ENCODE measurements at regions not wholly inside any gene's neighbourhood (a gene's known extent, or its start where the extent isn't known, plus 50 kb on each side); places are given as distances from the start of the nearest gene placed in this dataset.

DNA sequence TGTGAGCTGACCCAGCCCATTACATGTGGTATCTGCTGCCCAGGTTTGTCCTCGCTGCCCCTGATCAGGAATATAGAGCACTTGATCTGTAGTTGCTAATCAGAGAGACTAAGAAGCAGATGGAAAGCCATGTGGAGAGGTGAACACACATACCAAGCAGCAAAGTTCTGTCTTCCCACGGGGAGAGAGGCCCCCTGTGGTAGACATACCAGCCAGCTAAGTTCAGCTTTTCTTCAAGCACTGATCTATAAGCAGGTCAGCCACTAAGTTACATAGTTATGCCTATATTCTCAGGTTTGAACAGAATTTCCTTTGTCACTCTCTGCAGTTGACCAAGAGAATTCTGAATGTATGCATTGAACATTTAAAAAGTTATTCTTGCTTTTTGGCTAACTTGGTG lies 76.4 kb downstream of the DDX3Y start:
- no peak for DNase-seq

DNA sequence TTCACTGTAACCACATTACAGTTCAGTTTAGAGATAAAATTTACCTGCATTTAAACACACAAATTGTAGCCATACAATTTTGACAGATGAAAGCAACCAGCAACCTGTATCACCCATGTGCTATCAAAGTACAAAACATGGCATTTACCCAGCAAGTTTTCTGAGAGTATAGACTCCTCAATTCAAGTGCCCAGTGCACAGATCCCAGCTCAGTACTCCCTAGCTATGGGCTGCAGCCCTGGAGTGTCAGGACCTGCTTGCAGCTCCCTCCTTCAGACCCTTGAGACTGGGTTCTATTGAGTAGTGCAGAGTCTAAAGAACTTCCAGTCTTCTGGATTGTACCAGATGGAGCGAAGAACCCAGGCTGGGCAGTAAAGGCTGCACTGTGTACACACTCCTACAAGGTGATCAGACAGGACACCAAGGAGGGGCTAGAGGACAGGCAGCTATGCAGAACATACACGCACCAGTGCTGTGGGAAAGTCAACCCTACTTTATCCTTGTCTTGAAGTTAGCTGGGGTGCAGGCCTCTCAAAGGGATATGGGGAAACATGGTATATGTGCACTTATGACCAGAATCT lies 77.7 kb downstream of the DDX3Y start:
- no peak for DNase-seq

DNA sequence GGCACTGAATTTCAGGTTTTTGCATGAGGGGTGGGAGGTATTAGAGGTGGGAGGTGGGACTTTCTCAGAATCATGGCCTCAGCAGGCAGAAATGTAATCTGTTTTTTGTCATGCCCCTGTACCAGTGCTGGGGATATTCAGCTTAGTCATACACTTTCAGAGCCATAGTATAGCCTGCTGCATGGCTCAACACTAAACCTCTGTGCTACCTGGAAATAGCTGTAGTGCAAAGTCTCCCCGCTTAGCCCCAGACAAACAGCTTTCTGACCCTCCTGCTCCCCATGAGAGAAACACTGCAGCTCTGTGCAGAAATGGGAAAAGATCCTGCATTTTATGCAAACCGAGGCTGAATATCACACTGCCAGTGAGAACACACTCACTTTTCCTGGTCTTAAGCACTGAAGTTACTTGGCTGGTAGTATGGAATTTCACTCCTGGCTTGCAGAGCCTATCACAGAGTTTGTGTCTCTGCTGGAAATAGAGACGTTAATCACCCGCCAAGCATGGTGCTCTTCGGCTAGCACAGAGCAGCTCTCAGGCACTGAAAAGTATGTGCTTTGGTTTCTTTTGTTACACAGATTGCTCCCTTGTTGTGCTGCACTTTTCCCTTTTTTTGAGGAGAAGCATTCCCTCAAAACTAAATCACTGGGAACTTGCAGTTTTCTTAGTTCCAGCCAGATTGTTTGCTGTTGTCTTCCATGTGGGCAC lies 80.1 kb downstream of the DDX3Y start:
- no peak for DNase-seq

DNA sequence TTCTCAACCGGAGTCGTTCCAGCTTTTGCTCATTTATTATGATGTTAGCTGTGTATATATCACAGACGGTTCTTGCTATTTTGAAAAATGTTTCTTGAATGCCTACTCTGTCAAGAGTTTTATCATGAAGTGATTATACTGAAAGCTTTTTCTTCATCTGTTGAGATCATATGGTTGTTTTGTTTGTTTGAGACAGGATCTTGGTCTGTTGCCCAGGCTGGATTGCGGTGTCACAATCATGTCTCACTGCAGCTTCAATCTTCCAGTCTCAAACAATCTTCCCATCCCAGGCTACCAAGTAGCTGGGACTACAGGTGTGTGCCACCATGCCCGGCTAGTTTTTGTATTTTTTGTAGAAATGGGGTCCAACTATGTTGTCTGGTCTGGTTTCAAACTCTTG lies 112.8 kb downstream of the DDX3Y start:
- DNase-seq, result no peak

DNA sequence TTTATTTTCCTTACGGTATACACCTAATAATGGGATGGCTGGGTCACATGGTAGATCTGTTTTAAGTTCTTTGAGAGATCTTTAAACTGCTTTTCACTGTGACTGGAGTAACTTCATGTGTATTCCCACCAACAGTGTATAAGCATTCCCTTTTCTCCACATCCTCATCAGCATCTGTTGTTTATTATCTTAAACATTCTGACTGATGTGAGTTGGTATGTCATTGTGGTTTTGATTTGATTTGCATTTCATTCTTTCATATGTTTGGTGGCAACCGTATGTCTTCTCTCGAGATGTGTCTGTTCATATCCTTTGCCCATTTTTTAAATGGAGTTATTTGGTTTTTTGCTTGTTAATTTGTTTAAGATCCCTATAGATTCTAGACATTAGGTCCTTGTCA lies 114.8 kb downstream of the DDX3Y start:
- DNase-seq, result no peak

DNA sequence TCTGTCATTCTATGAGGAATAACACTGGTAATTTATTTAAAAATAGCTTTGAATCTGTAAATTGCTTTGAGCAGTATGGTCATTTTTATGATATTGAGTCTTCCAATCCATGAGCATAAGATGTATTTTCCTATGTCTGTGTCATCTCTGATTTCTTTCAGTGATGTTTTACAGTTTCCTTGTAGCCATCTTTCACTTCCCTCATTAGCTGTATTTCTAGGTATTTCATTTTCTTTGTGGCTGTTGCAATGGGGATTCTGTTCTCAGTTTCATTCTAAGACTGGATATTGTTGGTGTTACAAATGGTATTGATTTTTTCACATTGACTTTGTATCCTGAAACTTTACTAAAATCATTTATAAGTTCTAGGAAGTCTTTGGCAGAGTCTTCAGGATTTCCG lies 116.2 kb downstream of the DDX3Y start:
- no peak for DNase-seq

DNA sequence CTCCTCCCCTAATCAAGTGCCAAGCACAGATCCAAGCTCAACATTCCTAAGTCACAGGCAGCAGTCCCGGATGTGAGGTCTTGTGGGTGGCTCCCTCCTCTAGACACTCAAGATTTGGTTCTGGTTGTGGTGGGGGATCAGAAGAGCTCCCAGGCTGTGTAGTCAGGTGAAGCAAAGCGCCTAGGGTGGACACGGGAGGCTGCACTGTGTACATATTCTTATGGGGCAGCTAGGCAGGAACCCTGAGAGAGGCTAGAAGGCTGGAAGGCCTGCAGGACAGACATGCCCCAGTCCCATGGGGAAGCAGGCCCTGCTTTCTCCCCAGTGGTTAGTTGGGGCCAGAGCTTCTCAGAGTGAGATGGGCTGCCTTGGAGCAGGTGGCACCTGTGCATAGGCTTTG lies 118.9 kb downstream of the DDX3Y start:
- no peak for DNase-seq

DNA sequence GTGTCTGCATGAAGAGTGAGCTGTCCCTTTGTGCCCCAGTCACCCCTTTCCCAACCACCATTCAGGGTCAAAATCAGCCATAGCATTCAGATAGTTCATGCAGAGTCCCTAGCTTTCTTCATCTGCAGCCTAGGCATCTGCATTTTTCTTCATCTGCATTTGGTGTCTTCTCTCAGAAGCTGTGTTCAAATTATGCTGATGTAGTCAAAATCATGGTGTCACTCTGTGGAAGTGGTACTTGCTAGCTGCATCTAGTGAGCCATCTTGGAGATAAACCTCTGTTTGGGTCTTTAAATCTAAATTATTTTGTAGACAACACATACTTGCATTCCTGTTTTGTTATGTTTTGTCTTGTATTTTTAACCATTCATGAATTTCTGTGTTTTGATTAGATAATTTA lies 119.8 kb downstream of the DDX3Y start:
- no peak for DNase-seq

DNA sequence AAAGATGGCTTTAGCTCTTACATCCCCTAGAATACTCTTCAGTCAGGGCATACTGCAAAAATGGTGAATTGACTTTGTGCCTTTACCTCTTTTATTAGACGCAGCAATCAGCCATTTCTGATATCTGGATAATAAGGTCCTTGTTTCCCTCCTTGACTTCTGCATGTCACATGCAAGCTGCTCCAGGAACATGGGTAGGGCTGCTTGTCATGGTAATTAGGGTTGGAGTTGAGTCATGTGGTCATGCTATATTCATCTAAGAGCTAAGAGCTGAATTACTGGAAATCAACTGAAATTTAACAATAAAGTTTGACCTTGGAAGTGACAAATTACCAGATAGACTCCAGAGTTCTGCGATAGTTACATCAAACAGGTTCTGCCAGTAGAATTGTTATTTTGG lies 122.2 kb downstream of the DDX3Y start:
- no peak for DNase-seq

DNA sequence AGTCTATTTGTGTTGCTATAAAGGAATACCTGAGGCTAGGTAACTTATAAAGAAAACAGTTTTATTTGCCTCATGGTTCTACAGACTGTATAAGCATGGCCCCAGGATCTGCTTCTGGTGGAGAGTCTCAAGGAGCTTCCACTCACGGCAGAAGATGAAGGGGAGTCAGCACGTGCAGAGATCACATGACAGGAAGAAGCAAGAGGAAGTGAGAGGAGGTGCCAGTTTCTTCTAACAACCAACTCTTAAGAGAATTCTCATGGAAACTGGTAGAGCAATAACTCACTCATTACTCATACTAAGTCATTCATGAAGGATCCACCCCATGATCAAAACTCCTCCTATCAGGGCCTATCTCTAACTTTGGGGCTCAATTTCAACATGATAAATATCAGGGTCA lies 135.6 kb downstream of the DDX3Y start:
- no peak for DNase-seq

DNA sequence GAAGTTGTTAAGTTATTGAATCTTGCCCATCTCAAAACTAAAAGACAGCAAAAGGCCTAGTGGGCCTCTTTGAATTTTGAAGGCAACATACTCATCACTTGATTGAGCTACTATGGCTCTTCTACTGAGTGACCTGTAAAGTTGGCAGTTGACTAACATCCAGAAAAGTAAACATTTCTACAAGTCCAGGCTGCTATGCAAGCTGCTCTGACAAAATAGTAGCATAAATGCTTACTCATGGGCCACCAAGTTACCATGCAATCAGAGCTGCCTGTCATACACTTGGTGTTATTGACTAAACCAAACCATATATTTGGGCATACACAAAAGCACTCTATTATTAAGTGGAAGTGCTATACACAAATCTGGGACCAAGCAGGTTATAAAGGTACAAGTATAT lies 148.8 kb downstream of the DDX3Y start:
- no peak for DNase-seq

DNA sequence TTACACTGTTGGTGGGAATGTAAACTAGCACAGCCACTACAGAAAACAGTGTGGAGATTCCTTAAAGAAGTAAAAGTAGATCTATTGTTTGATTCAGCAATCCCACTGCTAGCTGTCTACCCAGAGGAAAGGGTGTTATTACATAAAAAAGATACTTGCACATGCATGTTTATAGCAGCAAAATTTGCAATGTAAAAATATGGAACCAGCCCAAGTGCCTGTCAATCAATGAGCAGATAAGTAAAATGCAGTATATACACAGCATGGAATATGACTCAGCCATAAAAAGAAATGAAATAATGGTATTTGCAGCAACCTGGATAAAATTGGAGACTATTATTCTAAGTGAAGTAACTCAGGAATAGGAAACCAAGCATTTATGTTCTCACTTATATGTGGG lies 161.7 kb downstream of the DDX3Y start:
- no peak for DNase-seq

DNA sequence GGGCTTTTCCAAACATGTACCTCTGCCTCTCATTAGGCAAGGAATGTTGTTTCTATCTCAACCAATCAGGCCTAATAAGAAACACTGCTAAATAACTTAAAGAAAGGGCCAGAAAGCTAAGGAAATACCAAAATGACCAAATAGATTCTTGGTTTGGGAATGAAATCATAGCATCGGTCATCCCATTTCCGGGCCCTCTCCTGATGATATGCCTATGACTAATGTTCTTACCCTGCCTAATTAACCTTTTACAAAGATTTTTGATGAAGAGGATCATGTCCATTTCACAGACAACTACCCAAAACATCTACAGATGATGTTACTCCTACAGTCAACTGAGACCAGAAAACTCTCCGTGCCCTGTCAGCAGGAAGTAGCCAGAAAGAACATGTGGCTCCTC lies 164.0 kb downstream of the DDX3Y start:
- no peak for DNase-seq

DNA sequence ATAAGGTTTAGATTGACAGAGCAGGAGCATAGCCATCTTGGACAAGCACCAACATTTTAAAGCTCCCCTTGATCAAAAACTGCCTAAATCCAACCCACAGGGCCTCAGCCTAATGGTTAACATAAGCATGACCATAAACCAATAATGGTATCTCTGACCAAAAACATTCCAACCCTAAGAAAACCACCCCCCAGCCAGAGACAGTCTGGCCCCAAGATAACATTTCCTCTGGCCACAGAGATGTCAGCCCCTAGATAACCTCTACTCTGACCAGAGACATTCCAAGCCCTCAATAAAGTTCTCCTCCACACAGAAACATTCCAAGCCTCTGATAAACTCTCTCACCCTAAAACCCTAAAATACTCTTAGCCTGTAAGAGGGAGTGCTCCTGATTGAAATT lies 164.4 kb downstream of the DDX3Y start:
- DNase-seq, result no peak

DNA sequence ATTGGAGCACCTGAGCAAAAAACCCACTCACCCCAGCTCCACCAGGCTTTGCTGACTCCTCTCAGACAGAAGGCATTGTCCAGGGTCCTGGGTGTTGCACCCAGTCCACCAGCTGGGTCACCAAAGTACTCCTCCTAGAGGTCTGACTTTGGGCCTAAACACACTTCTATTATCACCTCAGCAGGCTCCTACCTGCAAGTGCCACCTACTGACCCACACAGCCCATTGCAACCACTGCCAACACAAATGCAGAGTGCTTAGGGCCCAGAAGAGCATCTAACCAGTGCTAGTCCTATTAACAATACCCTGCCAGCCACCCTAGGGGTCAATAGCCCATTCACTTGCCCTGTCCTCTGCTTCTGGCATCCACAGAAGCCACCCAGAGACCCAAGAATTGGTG lies 178.1 kb downstream of the DDX3Y start:
- peak; percentile 1 for DNase-seq

DNA sequence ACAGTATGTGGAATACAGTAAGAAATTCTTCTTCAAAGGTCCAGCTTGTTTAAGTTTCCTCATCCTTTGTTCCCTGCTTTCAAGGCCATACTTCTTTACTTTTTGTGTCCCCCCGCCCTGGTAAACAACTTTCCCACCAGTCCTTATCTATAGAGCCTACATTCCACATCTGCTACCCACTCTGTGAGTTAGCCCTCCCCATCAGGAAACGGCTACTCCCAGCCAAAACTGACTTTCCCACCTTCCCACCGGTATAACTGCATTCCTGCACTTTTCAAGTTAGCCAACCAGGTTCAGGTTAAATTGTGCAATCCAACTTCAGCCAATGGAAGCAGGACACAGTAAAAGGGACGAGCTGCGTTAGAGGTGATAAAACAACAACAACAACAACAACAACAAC lies 186.9 kb downstream of the DDX3Y start:
- DNase-seq, result no peak

DNA sequence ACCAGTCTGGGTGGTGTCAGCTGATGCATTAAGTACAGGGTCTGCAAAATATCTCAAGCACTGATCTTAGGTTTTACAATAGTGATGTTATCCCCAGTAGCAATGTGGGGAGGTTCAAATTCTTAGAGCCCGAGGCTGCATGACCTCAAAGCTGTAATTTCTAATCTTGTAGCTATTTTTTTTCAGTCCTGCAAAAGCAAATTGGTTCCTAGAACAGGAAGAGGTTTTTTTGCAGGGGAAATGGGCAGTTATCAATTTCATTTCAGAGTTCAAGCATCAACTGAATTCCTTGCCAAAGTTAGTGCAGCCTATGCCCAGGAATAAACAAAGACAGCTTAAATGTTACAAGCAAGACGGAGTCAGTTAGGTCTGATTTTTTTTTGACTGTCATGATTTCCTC lies 188.3 kb downstream of the DDX3Y start:
- DNase-seq, result no peak

DNA sequence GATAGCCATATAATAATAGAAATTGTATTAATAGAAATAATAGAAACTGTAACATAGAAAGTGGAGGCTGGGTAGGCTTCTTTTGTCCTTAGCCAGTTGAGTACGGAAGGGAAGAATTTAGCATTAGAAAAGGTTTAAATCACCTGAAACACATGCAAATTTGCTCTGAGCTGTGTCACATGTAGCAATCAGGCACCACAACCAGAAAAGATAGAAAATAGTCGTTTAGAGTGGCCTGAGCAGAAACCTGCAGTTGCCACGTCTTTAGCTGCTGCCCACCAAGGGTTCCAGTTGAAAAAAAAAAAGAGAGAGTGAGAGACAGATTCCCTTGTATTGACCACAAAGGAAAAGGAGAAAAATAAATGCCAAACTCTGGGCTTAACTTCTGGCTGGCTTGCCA lies 188.8 kb downstream of the DDX3Y start:
- no peak for DNase-seq

DNA sequence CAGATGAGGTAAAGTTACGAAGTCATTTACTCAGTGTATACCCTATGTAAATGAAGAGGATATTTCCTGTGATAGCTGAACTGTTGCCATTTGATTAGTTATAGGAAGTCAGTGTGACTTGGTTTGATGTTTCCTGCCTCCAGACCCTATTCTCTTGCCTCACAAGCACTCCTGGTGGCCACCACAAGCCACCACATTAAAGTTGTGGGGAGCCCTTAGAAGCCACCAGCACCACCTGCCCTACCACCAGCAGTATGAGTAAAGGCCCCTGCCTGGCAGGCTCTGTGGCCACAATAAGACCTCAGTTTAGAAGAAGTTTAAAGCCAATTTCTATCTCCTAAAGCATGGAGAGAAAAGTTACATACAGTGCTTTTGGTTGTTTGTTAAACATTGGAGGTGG lies 189.7 kb downstream of the DDX3Y start:
- peak; percentile 4 for DNase-seq

DNA sequence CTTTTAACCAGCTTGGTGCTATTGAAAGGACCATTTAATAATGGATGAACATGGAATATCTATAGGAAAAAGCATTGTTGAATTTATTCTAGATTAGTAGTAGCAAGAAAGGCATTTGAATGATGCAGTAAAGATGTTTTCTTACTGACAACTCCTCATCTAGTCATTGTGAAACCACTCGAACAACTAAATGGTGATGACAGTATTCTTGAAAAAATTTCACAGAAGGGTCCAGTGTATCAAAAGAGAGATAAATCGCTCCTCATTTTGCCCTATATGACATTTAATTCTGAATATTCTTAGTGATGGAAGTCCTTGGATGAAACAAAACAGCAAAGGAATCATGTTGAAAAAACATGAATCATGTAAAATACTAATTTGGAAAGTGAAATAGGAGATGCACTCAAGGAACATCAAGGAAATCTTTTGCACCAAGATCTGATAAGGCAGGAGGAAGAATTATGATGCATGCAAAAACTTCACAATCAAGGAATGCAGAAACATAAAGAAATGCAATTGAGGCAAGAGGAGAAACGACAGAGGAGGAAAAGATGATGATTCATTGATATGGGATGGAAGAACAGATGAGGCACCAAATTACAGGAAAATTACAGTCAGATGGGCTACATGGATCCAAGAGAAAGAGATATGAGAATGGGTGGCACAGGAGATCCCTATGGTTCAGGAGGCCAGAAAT lies 190.4 kb downstream of the DDX3Y start:
- DNase-seq, result no peak

DNA sequence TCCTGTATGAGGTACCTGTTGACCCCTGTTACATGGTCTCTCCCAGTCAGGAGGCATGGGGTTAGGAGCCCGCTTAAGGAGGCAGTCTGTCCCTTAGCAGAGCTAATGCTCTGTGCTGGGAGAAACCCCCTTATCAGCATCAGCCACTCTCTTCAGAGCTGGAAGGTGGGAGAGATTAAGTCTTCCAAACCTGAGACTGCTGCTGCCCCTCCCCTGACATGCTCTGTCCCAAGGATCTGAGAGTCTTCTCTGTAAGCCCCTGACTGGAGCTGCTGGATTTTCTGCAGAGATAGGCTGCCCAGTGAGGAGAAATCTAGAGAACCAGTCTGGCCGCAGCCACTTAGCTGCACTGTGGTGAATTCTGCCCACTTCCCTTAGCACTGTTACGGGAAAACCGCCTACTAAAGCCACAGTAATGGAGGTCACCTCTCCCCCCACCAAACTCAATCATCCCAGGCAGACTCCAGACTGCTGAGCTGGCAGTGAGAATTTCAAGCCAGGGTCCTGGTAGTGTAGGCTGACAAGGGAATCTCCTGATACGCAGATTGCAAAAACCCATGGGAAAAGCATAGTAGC lies 222.3 kb downstream of the DDX3Y start:
- DNase-seq, result no peak

DNA sequence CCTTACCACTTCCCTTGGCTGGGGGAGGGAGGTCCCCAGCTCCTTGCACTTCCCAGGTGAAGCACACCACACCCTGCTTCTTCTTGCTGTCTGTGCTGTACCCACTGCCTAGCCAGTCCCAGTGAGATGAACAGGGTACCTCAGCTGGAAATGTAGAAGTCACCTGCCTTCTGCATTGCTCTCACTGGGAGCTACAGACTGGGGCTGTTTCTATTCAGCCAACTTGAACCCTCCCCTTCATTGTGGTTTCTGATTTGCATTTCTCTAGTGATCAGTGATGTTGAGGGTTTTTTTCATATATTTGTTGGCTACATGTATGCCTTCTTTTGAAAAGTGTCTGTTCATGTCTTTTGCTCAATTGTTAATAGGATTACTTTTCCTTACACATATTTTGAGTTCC lies 222.8 kb downstream of the DDX3Y start:
- DNase-seq, result no peak

DNA sequence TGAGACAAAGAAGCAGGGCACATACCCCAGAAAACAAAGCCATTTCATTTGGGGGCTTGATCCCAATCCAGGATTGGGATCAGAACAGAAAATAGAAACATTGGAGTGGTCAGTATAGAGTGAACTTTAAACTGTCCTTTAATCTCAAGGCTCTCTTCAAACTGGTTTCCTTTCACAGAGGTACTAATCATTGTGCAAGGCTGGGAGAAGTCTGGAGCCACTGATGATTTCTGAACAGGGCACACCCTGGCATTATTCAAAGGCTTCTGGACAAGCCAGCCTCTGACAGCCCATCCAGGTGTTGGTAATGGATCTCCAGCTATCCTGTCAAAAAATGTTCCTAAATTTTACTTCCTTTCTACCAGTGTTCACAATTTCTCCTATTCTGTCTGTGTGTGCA lies 244.5 kb downstream of the DDX3Y start:
- no peak for DNase-seq

DNA sequence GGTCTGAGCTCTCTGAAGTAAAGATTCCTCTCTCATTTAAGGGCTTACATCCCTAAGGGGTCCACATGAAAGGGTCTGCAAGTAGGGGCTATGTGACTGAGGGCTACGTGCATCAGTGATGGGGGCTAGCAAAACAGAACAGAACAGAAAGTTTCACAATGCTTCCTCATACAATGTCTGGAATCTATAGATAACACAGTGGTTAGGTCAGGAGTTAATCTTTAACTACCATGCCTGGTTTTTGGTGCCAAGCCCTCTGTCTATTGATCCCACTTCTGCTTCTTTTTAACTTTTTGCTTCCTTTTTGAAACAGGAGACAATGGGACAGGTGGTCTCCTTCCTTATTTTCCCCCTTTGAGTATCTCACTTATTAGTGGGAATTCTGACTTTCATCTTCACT lies 263.0 kb downstream of the DDX3Y start:
- no peak for DNase-seq
